Endothelial cell of umbilical vein (primary cell): ENCODE measurements at regions not wholly inside any gene's neighbourhood (a gene's known extent, or its start where the extent isn't known, plus 50 kb on each side); places are given as distances from the start of the nearest gene placed in this dataset.

Source experiments
- BruUV-seq: library from RNA; stranded (reverse); fragments of 400-500 nt; replicated peaks from 2 replicates; lab custom pipeline; 2021; lab: Mats Ljungman, UMichigan
- CTCF ChIA-PET: fragments of 300-600, 350-600 bp; sonication (Branson Sonifier 250); formaldehyde crosslinking; loops from one replicate; lab custom pipeline; 2021; ENCODE audit warnings: antibody characterized with exemption, inconsistent platforms; lab: Charles Lee
- POLR2A ChIA-PET: fragments of 300-600, 350-600 bp; sonication (Branson Sonifier 250); formaldehyde crosslinking; loops from one replicate; lab custom pipeline; 2021; ENCODE audit warnings: antibody characterized with exemption, inconsistent platforms; lab: Charles Lee
- DNase-seq: peaks from one replicate; pipeline ENCODE4 v3.0.0-alpha.2; 2011; ENCODE audit warnings: low read depth, low spot score
- FAIRE-seq: peaks from 2 replicates; lab custom pipeline; 2011; peaks lifted over from hg19 to GRCh38; lab: Jason Lieb, UNC
- H2AFZ ChIP-seq: 2 replicates; pipeline ENCODE4 v1.6.0; 2012; ENCODE audit warnings: low read depth, low read length, control low read depth, inconsistent platforms
- H3K27ac ChIP-seq: 2 replicates; pipeline ENCODE4 v1.5.1; 2011; ENCODE audit warnings: low read depth, mild to moderate bottlenecking, control low read depth, low read length, moderate library complexity; ENCODE audit not compliant: insufficient read depth
- H3K27me3 ChIP-seq, 2 experiments: 2 replicates each; pipeline versions ENCODE4 v1.6.0 to v1.6.1; 2011; ENCODE audit warnings: low read length in 2 of 2, mixed read lengths in 1 of 2; ENCODE audit not compliant: control insufficient read depth in 2 of 2, insufficient read depth in 2 of 2
- H3K36me3 ChIP-seq, 2 experiments: 2 replicates in 1 of 2; 3 replicates in 1 of 2; pipeline ENCODE4 v1.5.1; 2011; ENCODE audit warnings: low read length in 2 of 2, mild to moderate bottlenecking in 1 of 2, moderate library complexity in 1 of 2; ENCODE audit not compliant: control insufficient read depth in 2 of 2, insufficient read depth in 2 of 2; ENCODE audit errors: extremely low read depth in 1 of 2
- H3K4me1 ChIP-seq: 3 replicates; pipeline ENCODE4 v1.5.1; 2011; ENCODE audit warnings: mild to moderate bottlenecking, low read length; ENCODE audit not compliant: control insufficient read depth, insufficient read depth; ENCODE audit errors: extremely low read depth
- H3K4me2 ChIP-seq: 2 replicates; pipeline ENCODE4 v1.6.1; 2011; ENCODE audit warnings: low read length, control low read depth, mixed read lengths; ENCODE audit not compliant: insufficient read depth
- H3K4me3 ChIP-seq, 3 experiments: fragments of 200-600 bp in 1 of 3; sonication (generic), shearing (Covaris generic) in 1 of 3; replicated peaks in 1 of 3; 2 replicates each; pipeline ENCODE4 v1.5.1; 2011 to 2016; ENCODE audit warnings: control low read depth in 3 of 3, low read length in 3 of 3, mild to moderate bottlenecking in 2 of 3, inconsistent platforms in 1 of 3, low read depth in 1 of 3, moderate library complexity in 1 of 3; ENCODE audit not compliant: insufficient read depth in 1 of 3
- H3K79me2 ChIP-seq: 2 replicates; pipeline ENCODE4 v1.6.0; 2012; ENCODE audit warnings: low read length, inconsistent platforms; ENCODE audit not compliant: control insufficient read depth, insufficient read depth
- H3K9ac ChIP-seq: replicated peaks from 2 replicates; pipeline ENCODE3; 2011; ENCODE audit warnings: low read length, control low read depth; ENCODE audit not compliant: insufficient read depth; ENCODE audit errors: extremely low read depth
- H3K9me1 ChIP-seq: replicated peaks from 3 replicates; pipeline ENCODE4 v1.6.0; 2011; ENCODE audit warnings: mild to moderate bottlenecking, low read length; ENCODE audit not compliant: control insufficient read depth, insufficient read depth; ENCODE audit errors: extremely low read depth
- H3K9me3 ChIP-seq: replicated peaks from 2 replicates; pipeline ENCODE4 v1.5.1; 2012; ENCODE audit warnings: low read length, inconsistent platforms; ENCODE audit not compliant: control insufficient read depth, insufficient read depth
- H4K20me1 ChIP-seq: replicated peaks from 2 replicates; pipeline ENCODE3; 2011; ENCODE audit warnings: mild to moderate bottlenecking, low read length; ENCODE audit not compliant: control insufficient read depth, insufficient read depth; ENCODE audit errors: extremely low read depth
- CTCF ChIP-seq, 2 donors: IDR thresholded peaks; 1 replicate in 1 of 2; 2 replicates in 1 of 2; pipeline ENCODE4 v1.5.1; 2011; ENCODE audit warnings: low read length in 2 of 2, mild to moderate bottlenecking in 2 of 2, moderate library complexity in 2 of 2, control low read depth in 1 of 2, inconsistent platforms in 1 of 2, low read depth in 1 of 2; ENCODE audit not compliant: insufficient read depth in 1 of 2; ENCODE audit errors: extremely low read depth in 1 of 2
- EZH2 ChIP-seq: IDR thresholded peaks from 2 replicates; pipeline ENCODE4 v1.6.1; 2012; ENCODE audit warnings: borderline replicate concordance, low read depth, mild to moderate bottlenecking, moderate library complexity, low read length, inconsistent platforms; ENCODE audit not compliant: severe bottlenecking
- FOS ChIP-seq: IDR thresholded peaks from 2 replicates; pipeline ENCODE4 v1.6.1; 2011; ENCODE audit warnings: mild to moderate bottlenecking, low read length, moderate library complexity, borderline replicate concordance; ENCODE audit not compliant: insufficient read depth
- GATA2 ChIP-seq: IDR thresholded peaks from 2 replicates; pipeline ENCODE4 v1.7.0; 2011; ENCODE audit warnings: low read depth, mild to moderate bottlenecking, moderate library complexity, mixed read lengths, low read length; ENCODE audit not compliant: insufficient read length, insufficient read depth
- JUN ChIP-seq: IDR thresholded peaks from 2 replicates; pipeline ENCODE4 v1.6.1; 2011; ENCODE audit warnings: borderline replicate concordance, low read depth; ENCODE audit not compliant: insufficient read length, insufficient read depth
- MAX ChIP-seq: IDR thresholded peaks from 2 replicates; pipeline ENCODE4 v1.6.1; 2011; ENCODE audit not compliant: insufficient read depth, insufficient read length
- MYC ChIP-seq: IDR thresholded peaks from one replicate; pipeline ENCODE4 v1.6.1; 2011; ENCODE audit warnings: mild to moderate bottlenecking, low read depth, low read length
- POLR2A ChIP-seq: IDR thresholded peaks from 2 replicates; pipeline ENCODE4 v1.6.1; 2012; ENCODE audit warnings: low read depth, mild to moderate bottlenecking, control low read depth, low read length
- POLR2AphosphoS5 ChIP-seq: IDR thresholded peaks from 2 replicates; pipeline ENCODE4 v1.6.1; 2012; ENCODE audit warnings: low read depth, mild to moderate bottlenecking, control low read depth, low read length, moderate library complexity; ENCODE audit not compliant: insufficient read depth
- dilution Hi-C: fragments of 300-500 bp; cut with MboI; formaldehyde crosslinking; loops from one replicate; pipeline ENCODE4 v1.15.0; 2019; ENCODE audit warnings: low sequenced_read_pairs; ENCODE audit not compliant: extremely low pct_ligation_motif_present
- intact Hi-C: fragments of 100-400 bp; cut with micrococcal nuclease; formaldehyde crosslinking; loops from one replicate; pipeline ENCODE4 v1.10.0; 2022

- Histone ChIP-seq H2AFZ (no peak overlapping the region), H3K36me3 (no peaks in the 10 kb centered on the region), H3K27ac (no peak overlapping the region), H3K9me3 (no peaks in the 10 kb centered on the region), H4K20me1 (no peaks in the 10 kb centered on the region), H3K4me3 (no peak overlapping the region), H3K4me1 (no peaks in the 10 kb centered on the region), H3K27me3 (no peaks in the 10 kb centered on the region), H3K9me1 (no peaks in the 10 kb centered on the region), H3K4me2 (no peak overlapping the region), H3K79me2 (no peaks in the 10 kb centered on the region), H3K9ac (no peak overlapping the region)
- BruUV-seq: no TSS peak
- TF ChIP-seq EZH2 (no peak), GATA2 (no peak), MAX (no peak), POLR2A (no peak), MYC (no peak), CTCF (IDR thresholded peaks at IDR 0.05; ENCODE audit: extremely low read depth in 1 of 2, insufficient read depth in 1 of 2, low read depth in 1 of 2, low read length in 2 of 2) (no peak), FOS (no peak), POLR2AphosphoS5 (no peak), JUN (no peak)
- ChIA-PET CTCF (no interaction called here), POLR2A (no interaction called here)
- DNase-seq (no peak), FAIRE-seq (no peak)
- dilution Hi-C loops: no loop called here
- intact Hi-C loops: no loop called here
These were observed 403.0 kb downstream of the HINT1 start for GRCh38 chr5:130762031-130762430.
